Activated T-cell treated with anti-CD3 and anti-CD28 coated beads for 4 hours (primary cell): ENCODE measurements at regions not wholly inside any gene's neighbourhood (a gene's known extent, or its start where the extent isn't known, plus 50 kb on each side); places are given as distances from the start of the nearest gene placed in this dataset.

ENCODE experiments used
- DNase-seq: peaks from one replicate; pipeline ENCODE4 v3.0.0-alpha.2; 2020

DNA sequence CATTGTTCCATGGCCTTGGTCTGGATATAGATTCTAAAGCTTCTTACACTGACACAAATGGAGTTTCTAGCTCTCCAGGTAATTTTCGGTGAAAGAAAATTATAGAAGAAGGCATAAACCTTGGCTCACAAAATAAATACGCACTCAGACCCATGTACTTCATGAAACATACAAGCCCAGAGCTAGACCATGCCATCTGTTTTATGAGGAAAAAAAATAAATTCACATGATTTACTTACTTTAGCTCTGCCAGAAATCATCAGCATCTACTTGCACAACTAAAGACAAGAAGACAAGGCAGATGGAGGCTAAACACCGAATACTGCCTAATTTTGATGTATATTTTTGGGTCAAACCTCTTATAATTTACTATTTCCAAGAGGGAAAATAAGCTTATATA, 197.4 kb upstream of the KLF14 start:
- DNase-seq, result no peak

DNA sequence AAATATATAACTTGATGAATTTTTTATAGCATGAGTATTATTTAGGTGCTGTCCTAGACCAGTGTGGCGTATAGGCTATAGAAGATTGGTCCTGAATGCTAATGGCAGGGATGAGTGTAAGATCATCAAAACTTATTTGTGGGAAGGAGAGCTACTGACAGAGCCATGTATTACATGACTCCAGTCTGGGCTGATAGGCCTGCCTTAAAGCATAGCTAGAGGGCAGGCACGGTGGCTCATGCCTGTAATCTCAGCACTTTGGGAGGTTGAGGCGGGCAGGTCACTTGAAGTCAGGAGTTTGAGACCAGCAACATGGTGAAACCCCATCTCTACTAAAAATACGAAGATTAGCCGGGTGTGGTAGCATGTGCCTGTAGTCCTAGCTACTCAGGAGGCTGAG, 198.1 kb upstream of the KLF14 start:
- no peak for DNase-seq

DNA sequence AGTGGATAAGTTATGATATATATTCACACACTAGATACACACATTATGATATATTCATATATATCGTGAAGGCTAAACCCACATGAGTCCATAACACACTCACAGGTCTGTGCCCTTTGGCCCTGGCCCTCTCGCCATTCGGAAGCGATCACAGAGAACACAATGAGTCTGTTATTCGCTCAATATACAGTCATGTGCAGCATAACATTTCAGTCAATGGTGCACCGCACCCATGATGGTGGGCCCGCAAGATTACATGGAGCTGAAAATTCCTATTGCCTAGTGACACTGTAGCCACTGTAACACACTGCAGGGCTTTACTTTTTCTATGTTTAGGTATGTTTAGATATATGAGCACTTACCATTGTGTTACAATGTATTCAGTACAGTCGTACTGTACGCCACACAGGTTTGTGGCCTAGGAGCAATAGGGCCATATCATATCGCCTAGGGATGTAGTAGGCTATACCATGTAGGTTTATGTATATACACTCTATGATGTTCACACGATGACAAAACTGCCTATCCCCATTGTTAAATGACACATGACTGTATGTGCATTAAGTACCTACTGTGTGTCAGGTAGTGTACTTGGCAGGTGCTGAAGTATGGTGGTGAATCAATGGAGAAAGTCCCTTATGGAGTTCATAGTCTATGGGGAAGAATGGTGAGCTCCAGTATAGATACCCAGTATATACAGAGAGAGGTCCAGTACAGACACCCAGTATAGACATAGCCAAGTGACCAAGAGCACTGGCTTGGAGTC, 198.8 kb upstream of the KLF14 start:
- no peak for DNase-seq

DNA sequence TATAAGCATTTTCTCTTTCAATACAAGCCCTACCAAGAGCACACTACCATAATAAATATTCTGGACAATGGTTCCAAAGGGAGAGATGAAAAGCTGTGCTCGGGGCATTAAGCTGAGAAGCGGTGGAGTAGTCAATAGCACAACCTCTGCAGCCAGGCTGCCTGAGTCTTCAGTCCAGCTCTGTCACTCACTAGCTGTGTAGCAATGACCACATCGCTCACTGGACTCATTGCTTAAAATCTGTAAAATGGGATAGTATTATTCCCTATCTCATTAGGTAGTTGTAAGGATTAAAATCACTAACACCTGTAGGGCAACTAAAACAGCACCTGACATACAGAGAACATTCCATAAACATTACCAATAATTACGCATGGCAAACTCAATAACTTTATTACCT, 199.9 kb upstream of the KLF14 start:
- DNase-seq, result no peak

DNA sequence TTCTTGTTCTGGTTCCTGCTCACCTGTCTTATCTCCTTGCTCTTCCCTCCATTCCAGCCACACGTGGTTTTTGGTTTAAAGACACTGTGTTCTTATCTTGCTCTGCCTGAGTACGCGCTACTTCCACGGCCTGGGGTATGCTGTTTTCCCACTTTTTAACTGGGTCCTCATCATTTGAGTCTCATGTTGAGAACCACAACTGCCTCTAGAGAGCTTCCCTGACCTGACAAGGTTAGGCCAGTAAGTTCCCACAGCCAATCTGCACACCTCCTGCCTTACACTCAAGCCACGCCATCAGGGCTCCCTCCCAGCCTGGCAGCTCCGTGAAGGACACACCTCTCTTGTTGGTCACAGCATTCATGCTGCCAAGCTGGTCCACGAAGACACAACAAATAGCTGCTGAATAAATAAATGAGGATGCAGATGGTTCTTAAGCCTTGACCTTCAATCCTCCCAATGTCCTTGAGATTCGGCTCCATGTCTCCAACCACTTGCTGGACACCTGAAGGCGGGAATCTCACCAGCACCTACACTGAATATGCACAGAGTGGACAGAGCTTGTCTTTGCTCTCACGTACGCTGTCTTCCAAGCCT, 201.7 kb upstream of the KLF14 start:
- no peak for DNase-seq

DNA sequence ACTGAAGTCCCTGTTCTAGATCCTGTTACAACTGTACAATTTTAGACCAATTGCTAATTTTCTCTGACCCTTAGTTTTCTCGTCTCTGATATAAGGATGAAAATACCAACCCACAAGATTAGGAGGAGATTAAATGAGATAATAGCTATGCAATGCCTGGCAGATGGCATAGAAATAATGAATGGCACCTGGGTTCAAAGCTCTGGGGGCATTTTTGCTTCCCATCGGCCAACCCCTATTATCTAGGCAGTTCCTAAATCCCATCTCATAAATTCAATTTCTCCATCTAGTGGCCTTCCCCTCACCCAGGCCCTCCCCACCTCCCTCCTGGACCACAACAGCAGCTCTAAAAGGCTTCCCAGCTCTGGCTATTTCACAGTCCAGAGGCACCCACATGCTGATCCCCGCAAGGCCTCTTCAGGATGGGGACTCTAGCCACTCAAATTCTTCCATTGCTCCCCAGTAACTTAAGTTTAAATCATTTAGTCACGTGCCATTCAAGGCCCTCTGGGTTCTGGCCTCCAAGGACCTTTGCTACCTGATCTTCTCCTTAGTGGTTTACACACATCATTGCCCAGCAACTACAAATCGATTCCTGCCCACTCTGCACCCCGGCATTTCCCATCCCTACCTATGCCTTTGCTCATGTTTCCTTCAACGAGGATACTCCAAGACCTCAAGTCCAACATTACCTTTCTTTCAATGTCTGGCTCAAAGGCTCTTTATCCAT, 202.4 kb upstream of the KLF14 start:
- no peak for DNase-seq

DNA sequence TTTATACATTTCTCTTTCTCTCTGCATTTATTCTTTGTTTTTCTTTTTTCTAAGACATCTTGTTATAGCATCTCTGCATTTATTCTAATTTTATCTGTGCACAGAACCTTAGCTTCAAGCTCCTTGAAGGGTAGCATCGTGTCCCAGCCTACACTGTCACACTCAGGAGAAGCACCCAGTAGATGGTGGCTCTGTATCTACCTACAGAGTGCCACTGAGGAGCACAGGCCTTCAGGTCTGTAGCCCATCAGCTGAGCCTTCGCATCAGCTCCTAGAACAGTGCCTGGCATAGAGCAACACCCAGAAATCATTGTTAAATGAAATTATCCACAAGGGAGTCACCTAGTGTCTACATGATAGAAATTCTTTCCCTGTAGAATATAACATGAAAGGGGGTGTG, 203.0 kb upstream of the KLF14 start:
- no peak for DNase-seq

DNA sequence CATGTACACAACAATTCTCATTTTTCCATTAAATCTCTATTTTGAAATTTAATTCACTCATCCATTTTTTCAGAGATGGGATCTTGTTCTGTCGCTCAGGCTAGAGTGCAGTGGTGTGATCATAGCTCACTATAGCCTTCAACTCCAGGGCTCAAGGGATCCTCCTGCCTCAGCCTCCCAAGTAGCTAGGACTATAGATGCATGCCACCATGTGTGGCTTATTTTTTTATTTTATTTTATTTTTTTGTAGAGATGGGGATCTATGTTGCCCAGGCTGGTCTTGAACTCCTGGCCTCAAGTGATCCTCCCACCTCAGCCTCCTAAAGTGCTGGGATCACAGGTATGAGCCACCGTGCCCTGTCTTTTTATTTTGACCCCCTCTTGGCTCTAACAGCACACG, 203.8 kb upstream of the KLF14 start:
- DNase-seq, result no peak

DNA sequence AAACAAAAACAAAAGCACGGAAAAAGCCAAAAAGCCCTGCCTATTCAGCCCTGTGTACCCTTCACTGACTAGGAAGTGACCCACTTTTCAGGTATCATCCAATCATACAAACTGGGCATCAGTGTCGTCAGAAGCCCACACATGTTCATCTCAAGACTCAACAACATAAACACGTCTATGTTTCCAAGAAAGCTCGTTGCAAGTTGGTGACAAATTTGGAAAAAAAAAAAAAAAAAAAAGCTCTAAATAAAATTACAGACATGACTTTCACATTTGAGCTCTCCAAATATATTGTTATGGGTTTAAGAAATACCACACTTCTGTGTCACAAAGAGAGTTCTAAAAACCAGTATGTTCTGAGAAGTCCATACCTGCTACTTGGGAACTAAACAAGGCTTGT, 204.7 kb upstream of the KLF14 start:
- DNase-seq, result no peak

DNA sequence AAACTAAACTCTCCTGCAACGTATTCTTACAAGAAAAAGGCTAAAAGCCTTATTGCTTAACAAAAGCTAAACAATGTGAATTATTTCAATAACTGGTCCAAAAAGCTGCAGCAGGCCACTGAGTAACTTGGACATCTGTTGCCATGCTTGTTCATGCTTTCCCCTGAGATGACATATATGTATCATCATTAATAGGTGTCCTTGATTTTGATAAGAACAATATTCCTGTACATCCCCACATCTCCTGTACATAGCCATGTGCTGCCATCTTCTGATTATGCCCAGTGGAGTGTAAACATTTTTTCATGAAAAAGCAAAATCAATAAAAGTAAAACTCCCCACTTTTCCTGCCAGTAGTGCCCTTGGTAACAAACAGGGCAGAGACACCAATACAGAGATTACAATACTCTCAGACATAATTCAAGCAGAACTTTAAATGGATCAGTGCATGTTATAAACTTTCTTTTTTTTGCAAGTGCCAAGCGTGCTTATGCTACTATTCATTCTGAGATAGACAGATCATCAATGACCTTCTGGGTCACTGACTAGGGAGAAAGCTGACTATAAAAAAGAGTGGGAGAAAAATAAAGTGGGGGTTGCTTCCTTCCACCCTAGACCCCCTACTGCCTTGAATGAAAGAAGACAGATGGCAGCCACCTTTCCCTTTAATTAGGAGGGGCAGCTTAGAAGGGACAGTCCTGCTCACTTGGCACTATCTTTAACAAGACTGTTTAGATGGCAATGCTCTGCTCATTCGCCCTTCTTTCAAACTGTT, 205.5 kb upstream of the KLF14 start:
- no peak for DNase-seq

DNA sequence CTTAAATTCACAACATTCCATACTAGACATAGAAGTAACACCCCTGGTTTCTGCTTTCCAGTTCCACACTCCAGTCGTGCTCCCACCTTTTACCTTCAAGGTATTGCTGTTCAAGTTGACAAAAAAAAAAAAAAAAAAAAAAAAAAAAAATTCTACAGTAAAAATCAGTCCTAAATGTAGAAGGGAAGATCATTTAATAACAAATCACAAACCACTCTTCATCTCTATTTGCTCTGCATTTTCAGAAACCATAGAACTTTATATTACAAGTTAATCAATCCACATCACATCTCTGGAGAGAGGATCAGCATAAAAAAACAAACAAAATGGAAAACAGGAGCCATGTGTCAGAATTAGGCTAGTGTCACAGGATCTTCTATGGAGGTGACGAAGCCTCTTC, 206.3 kb upstream of the KLF14 start:
- no peak for DNase-seq

DNA sequence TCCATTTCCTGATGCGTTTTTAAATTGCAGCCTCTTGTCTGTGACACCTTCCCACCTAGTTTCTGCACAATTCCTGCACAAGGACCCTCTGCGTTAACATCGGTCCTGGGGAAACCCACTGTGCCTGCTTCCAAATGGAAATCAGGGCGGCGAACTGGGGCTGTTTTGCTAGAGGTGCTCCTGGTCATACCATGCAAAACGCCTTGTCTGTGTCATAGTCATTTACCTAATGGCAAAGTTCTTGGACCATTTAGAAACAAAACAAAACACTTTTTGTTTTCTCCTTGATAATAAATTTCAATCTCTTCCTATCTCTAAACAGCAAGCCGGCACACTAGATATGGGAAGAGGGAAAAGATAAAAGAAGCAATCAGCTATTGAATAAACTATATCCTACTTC, 206.9 kb upstream of the KLF14 start:
- no peak for DNase-seq

DNA sequence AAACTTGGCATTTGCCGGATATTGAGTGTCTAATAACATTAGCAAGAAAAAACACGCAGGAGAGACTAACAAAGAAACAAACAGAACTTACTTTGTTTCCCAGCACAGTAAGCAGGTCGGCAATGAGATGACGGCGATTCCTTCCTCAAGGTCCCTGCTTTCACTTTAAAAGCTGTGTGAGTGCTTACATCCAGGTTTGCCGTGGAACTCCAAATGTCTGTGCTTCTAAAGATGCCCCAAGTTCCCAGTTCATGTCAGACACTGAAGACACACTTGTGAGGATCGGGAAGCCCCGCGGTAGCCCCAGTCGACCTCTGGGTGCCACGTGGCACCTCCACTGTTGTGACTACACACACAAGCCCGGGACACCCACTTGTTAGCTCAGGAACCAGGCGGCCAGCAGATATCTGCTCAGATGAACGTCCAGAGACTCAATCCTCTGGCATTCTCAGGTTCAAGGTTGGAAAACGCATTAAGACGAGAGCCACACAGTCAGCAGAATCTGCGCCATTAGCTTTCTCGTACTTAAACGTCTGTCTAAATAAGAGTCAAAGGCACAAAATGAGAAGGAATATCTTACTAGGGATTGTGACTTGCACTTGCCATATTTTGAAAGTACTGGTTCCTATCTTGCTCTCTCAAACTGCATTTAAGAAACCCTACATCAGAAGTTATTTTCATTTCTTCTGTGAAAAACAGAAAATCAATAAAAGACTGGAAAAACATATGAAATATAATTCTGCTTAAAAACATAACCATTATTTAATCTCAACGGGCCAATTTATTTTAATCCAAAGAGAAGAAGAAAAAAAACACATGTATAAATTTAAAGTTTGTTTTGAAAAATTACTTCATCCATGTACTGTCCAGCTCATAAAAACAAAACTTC, 207.6 kb upstream of the KLF14 start:
- no peak for DNase-seq

DNA sequence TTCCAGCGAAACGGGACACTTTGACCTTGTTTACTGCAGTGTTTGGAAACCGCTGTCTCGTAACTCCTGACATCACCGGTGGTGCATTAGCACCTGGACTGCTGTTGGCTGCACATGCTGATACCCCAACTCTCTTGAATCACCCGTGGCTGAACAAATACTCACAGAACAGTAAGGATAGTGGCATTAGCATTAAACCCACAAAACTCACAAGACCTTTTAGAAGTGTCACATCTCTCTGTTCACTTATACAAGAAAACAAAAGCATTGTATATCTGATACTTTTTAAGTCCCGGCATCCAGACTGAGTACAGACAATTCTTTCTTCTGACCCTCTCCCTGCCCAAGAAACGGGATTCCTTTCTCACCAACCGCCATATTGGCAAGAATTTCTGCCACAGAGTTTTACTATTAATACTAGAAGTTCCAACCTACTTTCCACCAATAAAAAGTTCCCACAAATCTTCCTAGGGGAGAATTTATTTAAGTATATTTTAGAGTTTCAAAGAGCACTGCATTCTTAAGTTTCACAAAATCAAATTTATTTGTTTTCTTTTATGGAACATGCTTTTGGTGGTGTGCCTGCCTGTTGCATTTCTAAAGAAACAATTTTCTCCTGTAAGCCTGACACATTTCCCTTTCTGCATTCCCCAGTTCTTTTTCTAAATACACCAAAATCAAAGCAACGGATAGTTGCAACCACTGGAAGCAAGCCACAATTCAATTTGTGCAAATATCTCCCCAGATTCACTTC, 208.4 kb upstream of the KLF14 start:
- no peak for DNase-seq

DNA sequence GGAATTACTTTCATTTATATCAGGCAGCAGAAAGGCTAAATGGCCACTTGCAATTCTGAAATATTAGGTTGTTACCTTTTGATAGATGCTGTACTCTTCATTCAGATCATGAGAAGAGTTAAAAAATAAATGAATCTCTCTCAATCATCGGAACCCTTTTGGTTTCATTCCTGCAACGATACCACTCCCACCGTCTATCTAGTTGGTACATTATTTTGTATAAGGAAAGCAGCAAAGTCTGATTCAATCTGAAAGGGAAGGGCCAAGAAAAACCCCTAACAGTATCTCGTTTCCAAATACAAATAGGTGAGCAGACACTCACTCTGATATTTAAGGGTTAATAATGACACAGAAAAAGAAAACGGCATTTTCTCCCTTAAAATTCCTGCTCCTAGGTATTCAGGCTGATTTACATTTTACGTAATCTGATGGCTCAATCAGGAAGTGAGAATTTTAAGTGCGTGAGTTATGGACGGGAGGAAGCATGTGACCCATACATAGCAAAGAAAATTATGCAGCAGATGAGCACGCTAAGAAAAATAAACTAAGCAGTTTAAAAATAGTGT, 209.4 kb upstream of the KLF14 start:
- no peak for DNase-seq

DNA sequence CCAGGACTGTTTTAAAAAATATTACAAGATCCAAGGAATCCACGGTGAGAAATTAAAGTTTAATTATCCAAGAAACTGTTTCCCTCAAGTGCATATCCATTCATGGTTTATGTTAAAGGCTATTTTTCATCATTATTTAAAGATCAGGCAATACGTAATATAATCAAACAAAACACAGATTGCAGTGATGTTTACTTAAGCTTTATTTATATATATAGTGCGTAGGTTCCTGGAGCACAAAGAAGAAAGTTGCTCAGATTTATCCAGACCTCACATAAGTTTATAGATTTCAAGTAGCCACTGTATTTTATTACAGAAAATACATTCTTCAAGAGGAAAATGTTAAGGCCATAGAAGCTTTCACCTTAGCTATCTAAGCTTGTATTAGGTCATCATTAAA, 210.0 kb upstream of the KLF14 start:
- DNase-seq, result no peak

DNA sequence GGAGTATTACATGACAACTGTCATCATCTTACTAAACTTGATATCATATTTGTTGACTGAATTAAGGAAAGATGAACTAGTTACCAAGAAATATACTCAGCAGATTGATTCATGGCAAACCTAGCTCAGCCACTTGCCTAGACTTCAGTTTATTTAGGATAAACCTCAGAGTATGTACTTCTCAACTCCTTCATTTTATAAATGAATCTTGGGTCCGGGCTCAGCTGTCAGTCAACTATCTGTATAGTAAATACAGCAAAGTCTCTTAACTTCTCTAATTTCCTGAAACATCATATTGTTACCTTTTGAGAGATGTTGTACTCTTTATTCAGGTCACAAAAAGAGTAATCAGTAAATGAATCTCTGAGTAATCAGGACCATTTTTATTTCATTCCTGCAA, 211.0 kb upstream of the KLF14 start:
- no peak for DNase-seq

DNA sequence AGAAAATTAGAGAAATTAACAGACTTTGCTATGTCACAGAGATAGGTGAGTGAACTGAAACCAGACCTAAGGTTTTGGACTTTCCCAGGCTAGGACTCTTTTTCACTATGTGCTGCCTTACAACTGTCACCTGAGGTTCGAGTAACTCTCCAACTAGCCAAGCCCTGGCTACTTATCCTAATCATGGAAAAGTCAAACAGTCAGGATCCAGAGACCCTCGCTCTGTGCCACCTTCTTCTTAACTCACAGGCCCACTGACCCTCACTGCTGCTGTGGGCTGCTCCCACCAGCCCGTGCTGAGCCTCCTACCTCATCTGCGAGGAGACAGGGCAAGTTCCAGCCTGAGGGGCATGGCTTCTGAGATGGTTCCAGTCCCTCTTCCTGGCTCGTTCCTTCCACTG, 211.4 kb upstream of the KLF14 start:
- no peak for DNase-seq

DNA sequence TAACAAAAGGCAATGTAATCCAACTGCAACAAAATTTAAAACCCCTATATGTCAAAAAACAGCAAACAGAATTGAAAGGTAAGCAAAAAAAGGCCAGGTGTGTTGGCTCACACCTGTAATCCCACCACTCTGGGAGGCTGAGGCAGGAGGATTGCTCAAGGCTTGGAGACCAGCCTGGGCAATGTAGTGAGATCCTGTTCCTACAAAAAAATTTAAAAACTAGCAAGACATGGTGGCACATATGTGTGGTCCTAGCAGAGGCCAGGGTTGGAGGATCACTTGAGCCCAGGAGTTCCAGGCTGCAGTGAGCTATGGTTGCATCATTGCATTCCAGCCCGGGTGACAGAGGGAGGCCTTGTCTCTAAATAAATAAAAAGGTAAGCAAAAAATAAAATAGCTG, 212.1 kb upstream of the KLF14 start:
- no peak for DNase-seq

DNA sequence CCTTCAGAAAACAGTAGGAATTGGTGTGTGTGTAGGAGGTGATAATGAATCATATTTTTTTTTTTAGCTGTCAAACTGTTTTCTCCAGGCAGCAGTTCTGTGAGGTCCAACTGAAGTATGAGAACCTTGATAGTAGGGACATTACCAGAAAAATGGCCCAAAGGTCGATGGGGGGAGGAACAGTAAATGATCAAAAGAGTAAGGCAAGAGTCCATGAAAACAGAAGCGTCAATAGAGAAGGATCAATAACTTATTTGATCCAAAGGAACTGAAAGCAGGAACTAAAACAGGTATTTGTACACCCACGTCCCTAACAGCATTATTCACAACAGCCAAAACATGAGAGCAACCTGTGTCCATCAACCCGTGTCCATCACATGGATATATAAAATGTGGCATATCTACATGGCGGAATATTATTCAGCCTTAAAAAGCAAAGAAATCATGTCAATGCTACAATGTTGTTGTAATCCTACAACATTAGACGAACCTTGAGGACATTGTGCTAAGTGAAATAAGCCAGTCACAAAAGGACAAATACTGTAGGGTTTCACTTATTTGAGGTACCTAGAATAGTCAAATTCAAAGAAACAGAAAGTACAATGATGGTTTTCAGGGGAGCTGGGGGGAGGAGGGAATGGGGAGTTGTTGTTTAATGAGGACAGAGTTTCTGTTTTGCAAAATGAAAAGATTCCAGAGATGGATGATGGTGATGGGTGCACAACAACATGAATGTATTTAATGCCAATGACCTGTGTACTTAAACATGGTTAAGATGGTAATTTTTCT, 214.0 kb upstream of the KLF14 start:
- DNase-seq, result no peak

DNA sequence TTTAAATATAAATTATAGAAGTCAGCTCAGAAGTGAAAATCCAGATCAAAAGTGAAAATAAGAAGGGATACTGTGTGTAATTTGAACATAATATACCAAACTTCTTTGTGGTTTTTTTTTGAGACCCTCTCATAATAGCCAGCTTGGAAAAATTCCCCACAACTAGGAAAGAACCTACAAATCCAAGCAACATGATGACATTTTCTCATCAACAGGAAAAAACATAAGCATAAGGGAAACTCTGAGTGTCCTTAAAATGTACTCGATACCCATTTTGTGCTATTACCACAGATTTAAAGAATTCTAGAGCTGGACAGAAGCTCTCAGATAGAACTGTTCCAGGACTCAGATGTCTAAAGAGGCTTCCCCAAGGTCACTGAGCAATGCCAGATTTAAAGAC, 214.8 kb upstream of the KLF14 start:
- DNase-seq, result no peak
